ENCODE measurements at regions not wholly inside any gene's neighbourhood (a gene's known extent, or its start where the extent isn't known, plus 50 kb on each side); places are given as distances from the start of the nearest gene placed in this dataset.

DNA sequence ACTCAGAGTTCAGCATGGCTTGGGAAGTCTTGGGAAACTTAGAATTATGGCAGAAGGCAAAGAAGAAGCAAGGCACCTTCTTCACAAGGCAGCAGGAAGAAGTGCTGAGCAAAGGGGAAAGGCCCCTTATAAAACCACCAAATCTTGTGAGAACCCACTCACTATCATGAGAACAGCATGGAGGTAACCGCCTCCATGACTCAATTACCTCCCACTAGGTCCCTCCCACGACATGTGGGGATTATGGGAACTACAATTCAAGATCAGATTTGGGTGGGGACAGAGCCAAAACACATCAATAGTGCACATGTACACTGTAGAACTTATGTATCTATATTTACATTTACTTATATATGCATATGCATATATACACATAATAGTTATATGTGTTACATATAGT lies 565.3 kb upstream of the NR2F2 start:
- TF ChIP-seq, protein P1, sequence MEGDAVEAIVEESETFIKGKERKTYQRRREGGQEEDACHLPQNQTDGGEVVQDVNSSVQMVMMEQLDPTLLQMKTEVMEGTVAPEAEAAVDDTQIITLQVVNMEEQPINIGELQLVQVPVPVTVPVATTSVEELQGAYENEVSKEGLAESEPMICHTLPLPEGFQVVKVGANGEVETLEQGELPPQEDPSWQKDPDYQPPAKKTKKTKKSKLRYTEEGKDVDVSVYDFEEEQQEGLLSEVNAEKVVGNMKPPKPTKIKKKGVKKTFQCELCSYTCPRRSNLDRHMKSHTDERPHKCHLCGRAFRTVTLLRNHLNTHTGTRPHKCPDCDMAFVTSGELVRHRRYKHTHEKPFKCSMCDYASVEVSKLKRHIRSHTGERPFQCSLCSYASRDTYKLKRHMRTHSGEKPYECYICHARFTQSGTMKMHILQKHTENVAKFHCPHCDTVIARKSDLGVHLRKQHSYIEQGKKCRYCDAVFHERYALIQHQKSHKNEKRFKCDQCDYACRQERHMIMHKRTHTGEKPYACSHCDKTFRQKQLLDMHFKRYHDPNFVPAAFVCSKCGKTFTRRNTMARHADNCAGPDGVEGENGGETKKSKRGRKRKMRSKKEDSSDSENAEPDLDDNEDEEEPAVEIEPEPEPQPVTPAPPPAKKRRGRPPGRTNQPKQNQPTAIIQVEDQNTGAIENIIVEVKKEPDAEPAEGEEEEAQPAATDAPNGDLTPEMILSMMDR (conservative IDR thresholded peaks at IDR 0.05; ENCODE audit: low read length): no peak
- TF ChIP-seq EZH2phosphoT487 (IDR thresholded peaks at IDR 0.05; ENCODE audit: borderline replicate concordance): no peak
